ENCODE measurements at regions not wholly inside any gene's neighbourhood (a gene's known extent, or its start where the extent isn't known, plus 50 kb on each side); places are given as distances from the start of the nearest gene placed in this dataset.
"Not testable (repeated sequence)": the region's sequence is repeated elsewhere in the genome, so short reads cannot be mapped to it uniquely, and the experiment has no call there.

DNA sequence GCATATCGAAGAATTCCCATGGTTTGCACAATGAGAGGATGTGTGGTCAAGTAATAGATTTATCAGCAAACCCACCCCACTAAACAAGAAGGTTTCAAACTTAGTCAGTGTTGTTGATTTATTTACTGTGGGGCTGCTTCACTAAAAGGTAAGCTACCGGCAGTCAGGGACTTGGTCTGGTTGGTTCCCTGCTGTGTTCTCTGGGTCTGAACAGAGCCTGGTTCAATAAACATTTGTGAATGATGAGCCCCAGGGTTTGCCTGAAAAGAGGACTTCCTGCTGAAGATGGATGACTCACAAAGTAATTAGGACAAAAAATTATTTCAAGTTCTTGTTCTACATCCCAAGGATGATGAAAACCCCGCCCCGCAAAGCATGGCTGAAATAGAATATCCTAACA is 108.3 kb downstream of the SPP2 start:
- TF ChIP-seq CTCF (conservative IDR thresholded peaks at IDR 0.05; ENCODE audit: low read depth, low read length), result no peak
- no peak overlapping the region for H3K4me3 ChIP-seq (ENCODE audit: low read depth, low read length)
- DNase-seq (ENCODE audit: low read depth), result peak; percentile 58

DNA sequence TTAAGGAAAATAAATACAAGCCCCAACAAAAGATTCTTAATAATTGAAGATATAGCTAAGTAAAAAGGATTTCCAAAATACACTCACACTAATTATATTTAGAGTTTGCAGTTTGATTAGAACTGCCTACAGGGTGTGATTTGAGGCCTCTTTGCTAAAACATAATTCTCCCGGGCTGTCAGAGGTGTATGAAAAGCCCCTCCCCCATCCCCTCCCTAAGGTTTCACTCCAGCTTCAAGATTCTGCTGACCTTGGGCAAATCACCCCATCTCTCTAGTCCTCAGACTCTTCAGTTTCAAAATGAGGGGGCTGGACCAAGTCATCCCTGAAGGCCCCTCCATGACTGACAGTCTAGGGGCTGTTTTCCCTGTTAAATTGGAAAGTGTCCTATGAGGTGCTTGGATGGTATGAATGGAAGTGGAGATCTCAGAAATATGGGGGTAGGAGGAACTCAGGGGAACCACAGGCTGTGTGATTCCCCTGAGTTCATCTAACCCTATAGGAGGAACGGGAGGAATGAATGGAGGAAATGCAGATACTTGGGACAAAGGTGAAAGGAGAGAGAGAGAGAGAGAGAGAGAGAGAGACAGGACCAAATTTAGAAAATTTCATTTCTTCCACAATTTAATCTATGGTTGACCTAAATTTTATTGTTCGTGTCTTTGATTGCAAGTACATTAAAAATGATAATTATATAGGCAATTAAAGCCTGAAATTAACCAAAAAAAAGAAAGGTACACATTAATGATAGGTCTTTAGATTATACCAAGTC is 107.5 kb downstream of the SPP2 start:
- TF ChIP-seq CTCF (conservative IDR thresholded peaks at IDR 0.05; ENCODE audit: low read depth, low read length), result no peak
- no peak overlapping the region for H3K4me3 ChIP-seq (ENCODE audit: low read depth, low read length)
- DNase-seq (ENCODE audit: low read depth), result no peak

GRCh38 chr2:234156326-234156725 is 105.8 kb downstream of the SPP2 start:
- no peak for TF ChIP-seq CTCF (conservative IDR thresholded peaks at IDR 0.05; ENCODE audit: low read depth, low read length)
- DNase-seq (ENCODE audit: low read depth), result no peak

DNA sequence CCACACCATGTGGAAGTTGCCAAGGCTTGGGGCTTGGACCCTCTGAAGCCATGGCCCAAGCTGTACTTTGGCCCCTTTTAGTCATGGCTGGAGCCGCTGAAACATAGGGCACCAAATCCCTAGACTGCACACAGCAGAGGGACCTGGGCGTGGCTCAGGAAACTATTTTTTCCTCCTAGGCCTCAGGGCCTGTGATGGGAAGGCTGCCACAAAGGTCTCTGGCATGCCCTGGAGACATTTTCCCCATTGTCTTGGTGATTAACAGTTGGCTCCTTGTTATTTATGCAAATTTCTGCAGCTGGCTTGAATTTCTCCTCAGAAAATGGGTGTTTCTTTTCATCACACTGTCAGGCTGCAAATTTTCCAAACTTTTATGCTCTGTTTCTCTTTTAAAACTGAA is 102.3 kb downstream of the SPP2 start:
- not testable (repeated sequence) for DNase-seq (ENCODE audit: low read depth)

More at GRCh38 chr2:234156326-234156725, 105.8 kb downstream of the SPP2 start:
- H3K4me3 ChIP-seq (ENCODE audit: low read depth, low read length), result no peak overlapping the region

GRCh38 chr2:234147335-234147861 is 96.9 kb downstream of the SPP2 start:
- no peak for TF ChIP-seq CTCF (conservative IDR thresholded peaks at IDR 0.05; ENCODE audit: low read depth, low read length)
- DNase-seq (ENCODE audit: low read depth), result no peak
- H3K4me3 ChIP-seq (ENCODE audit: low read depth, low read length), result no peak overlapping the region

More for the DNA sequence above, 102.3 kb downstream of the SPP2 start:
- not testable (repeated sequence) for H3K4me3 ChIP-seq (ENCODE audit: low read depth, low read length)

DNA sequence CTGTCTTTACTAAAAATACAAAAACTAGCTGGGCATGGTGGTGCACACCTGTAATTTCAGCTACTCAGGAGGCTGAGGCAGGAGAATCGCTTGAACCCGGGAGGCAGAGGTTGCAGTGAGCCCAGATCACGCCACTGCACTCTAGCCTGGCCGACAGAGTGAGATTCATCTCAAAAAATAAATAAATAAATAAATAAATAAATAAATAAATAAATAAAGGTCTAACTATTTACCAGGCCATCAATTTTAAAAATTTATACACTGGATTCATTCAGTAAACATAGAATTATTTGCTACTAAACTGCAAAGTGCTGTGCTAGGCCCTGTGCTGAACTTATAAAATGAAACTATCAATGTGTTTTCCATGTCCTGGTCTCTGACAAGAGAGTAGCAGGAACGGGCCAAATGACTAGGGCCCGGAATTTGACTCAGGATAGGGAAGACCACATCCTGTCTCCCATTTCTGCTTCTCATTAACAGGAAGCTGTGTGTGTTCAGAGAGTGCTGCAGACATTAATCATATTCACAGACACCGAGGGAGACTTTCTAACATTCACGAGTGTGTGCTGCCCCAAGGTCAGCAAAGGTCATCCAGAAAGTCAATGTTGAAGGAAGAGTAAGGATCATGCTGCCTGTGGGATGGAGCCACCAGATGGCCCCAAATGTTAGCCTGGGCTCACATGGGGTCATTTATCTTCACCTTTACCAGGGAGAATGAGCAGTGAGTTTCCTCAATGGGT is 95.8 kb downstream of the SPP2 start:
- TF ChIP-seq CTCF (conservative IDR thresholded peaks at IDR 0.05; ENCODE audit: low read depth, low read length), result peak; percentile 16
- H3K4me3 ChIP-seq (ENCODE audit: low read depth, low read length), result no peak overlapping the region
- DNase-seq (ENCODE audit: low read depth), result peak; percentile 78

DNA sequence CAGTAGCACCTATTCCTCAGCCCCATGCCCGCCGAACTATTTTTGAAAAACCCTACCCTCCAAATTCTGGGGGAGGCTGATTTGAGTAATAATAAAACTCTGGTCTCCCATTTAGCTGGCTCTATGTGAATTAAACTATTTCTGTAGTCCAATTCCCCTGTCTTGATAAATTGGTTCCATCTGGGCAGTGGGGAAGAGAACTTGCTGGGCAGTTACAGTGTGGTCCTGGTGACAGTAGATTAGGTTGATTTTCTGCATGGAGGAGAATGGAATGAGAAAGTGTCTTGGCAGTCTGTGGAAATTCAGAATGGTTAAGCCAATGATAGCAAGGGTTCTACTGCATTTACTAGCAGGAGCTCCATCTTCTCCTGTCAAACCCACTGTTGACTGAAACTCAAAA is 95.0 kb downstream of the SPP2 start:
- no peak for TF ChIP-seq CTCF (conservative IDR thresholded peaks at IDR 0.05; ENCODE audit: low read depth, low read length)
- H3K4me3 ChIP-seq (ENCODE audit: low read depth, low read length), result no peak overlapping the region
- DNase-seq (ENCODE audit: low read depth), result no peak
